GM12864 (cell line): ENCODE measurements at regions not wholly inside any gene's neighbourhood (a gene's known extent, or its start where the extent isn't known, plus 50 kb on each side); places are given as distances from the start of the nearest gene placed in this dataset.

Experiments used
- DNase-seq: peaks from one replicate; pipeline ENCODE4 v3.0.0-alpha.2; 2011; ENCODE audit warnings: low read depth
- H3K4me3 ChIP-seq: 2 replicates; pipeline ENCODE4 v1.5.1; 2011; ENCODE audit warnings: mild to moderate bottlenecking, low read depth, low read length, control low read depth
- CTCF ChIP-seq: IDR thresholded peaks from 2 replicates; pipeline ENCODE4 v1.5.1; 2011; ENCODE audit warnings: low read depth, mild to moderate bottlenecking, moderate library complexity, low read length, control low read depth, inconsistent platforms; ENCODE audit errors: missing control alignments

GRCh38 chr5:2897276-2897961 lies 145.9 kb upstream of the IRX2 start:
- H3K4me3 ChIP-seq: no peak overlapping the region
- TF ChIP-seq CTCF: no peak
- no peak for DNase-seq

GRCh38 chr5:2896371-2897275 lies 145.1 kb upstream of the IRX2 start:
- DNase-seq: no peak
- no peak for TF ChIP-seq CTCF
- H3K4me3 ChIP-seq: no peak overlapping the region

- no peak overlapping the region for H3K4me3 ChIP-seq
- no peak for DNase-seq
- no peak for TF ChIP-seq CTCF
These were observed 144.4 kb upstream of the IRX2 start for GRCh38 chr5:2895876-2896275.

- no peak for TF ChIP-seq CTCF
- DNase-seq: no peak
- no peak overlapping the region for H3K4me3 ChIP-seq
These were observed 143.7 kb upstream of the IRX2 start for GRCh38 chr5:2895196-2895595.

GRCh38 chr5:2894736-2895135 lies 143.3 kb upstream of the IRX2 start:
- H3K4me3 ChIP-seq: no peak overlapping the region
- DNase-seq: no peak
- no peak for TF ChIP-seq CTCF

GRCh38 chr5:2894316-2894715 lies 142.8 kb upstream of the IRX2 start:
- H3K4me3 ChIP-seq: no peak overlapping the region
- DNase-seq: no peak
- no peak for TF ChIP-seq CTCF
